ENCODE measurements at regions not wholly inside any gene's neighbourhood (a gene's known extent, or its start where the extent isn't known, plus 50 kb on each side); places are given as distances from the start of the nearest gene placed in this dataset.
"Not testable (repeated sequence)": the region's sequence is repeated elsewhere in the genome, so short reads cannot be mapped to it uniquely, and the experiment has no call there.

DNA sequence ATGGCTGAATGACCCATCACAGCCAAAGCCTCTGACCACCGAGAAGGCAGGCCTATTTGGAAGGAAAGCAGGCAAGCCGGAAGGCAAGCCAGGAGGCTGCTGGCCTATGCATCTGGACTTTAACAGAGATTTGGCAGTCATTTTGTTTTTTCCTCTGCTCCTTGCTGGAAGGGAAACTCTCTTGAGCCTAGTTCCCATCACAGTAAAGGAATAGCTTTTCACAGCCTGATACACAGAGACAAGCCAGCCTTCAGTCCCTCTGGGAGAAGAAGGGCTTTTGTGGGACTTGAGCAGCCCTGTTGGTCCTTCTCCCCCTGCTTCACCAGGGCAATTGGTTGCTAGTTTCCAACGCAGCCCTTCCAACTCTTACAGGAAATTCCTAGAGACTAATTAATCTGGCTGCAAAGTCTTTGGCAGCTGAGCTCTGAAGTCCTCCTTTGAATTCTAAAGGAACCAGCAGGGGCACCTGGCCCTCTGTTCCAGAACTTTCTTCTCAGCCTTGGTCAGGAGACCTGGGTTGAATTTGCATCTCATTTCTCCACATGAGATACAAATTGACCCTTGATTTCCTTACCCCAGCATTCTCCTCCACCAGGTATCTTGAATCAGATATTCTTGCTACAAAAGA lies 157.3 kb upstream of the EPB41L4A start:
- no peak for DNase-seq
- TF ChIP-seq POLR2A (IDR thresholded peaks at IDR 0.05; ENCODE audit: low read length) = no peak
- no peak for TF ChIP-seq GATA1 (IDR thresholded peaks at IDR 0.05; ENCODE audit: low read depth, low read length)

GRCh38 chr5:112579599-112580170 lies 158.0 kb upstream of the APC start:
- DNase-seq = no peak

DNA sequence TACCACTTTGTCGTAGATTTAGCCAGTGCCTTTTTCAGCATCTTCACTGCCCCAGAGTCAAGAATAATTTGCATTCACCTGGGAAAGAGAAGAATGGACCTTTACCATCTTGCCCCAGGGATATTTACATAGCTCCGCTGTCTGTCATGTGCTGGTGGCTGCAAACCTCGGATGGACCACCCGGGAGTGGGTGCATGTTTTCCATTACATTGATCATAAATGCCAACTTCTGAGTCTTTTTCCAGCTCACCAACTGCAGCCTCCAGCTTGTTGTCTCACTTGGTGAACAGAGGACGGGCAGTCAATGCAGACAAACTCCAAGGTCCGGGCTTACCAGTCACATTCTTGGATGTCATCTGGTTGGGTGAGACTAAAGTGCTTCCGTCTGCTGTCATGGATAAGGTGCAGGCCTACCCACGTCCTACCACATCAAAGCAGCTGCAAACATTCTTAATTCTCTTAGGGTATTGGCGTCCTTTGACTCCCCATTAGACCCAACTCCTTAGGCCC lies 155.8 kb upstream of the APC start:
- TF ChIP-seq GATA1 (IDR thresholded peaks at IDR 0.05; ENCODE audit: low read depth, low read length) (no peak), POLR2A (IDR thresholded peaks at IDR 0.05; ENCODE audit: low read length) (no peak)
- DNase-seq = no peak

More at GRCh38 chr5:112579599-112580170, 158.0 kb upstream of the APC start:
- TF ChIP-seq GATA1 (IDR thresholded peaks at IDR 0.05; ENCODE audit: low read depth, low read length) = no peak
- TF ChIP-seq POLR2A (IDR thresholded peaks at IDR 0.05; ENCODE audit: low read length) = no peak

DNA sequence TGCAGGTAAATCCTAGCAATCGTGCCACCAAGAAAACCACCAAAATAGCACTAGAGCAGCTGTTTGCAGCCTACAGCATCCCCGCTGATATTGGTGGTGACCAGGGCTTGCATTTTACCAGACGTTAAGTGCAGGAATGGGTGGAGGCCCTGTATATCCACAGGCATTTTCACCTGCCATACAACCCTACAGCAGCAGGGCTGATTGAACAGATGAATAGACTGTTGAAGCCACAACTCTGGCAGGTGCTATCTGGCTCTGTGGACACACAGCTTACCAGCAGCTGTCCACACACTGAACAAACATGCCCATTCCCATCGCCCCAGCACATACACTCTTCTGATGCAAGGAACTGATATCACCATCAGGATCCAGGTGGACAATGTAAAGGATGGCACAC lies 154.5 kb upstream of the APC start:
- TF ChIP-seq POLR2A (IDR thresholded peaks at IDR 0.05; ENCODE audit: low read length) (no peak), GATA1 (IDR thresholded peaks at IDR 0.05; ENCODE audit: low read depth, low read length) (no peak)
- DNase-seq = no peak

- TF ChIP-seq GATA1 (IDR thresholded peaks at IDR 0.05; ENCODE audit: low read depth, low read length) (no peak), POLR2A (IDR thresholded peaks at IDR 0.05; ENCODE audit: low read length) (no peak)
- DNase-seq = no peak
Observed at GRCh38 chr5:112584781-112585180, 152.9 kb upstream of the APC start.

DNA sequence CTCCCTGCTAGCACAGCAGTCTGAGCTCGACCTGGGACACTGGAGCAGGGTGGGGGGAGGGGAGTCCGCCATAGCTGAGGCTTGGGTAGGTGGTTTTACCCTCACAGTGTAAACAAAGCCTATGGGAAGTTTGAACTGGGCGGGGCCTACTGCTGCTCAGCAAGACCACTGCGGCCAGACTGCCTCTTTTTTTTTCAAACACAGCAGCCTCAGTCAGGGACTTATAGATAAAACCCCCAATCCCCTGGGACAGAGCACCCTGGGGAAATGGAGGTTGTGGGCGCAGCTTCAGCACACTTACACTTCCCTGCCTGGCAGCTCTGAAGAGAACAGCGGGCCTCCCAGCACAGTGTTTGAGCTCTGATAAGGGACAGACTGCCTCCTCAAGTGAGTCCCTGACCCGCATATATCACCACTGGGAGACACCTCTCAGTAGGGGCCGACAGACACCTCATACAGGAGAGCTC lies 151.1 kb upstream of the APC start:
- peak; percentile 34 to 72 for DNase-seq
- TF ChIP-seq GATA1 (IDR thresholded peaks at IDR 0.05; ENCODE audit: low read depth, low read length) (no peak), POLR2A (IDR thresholded peaks at IDR 0.05; ENCODE audit: low read length) (no peak)

GRCh38 chr5:112590858-112591257 lies 146.8 kb upstream of the APC start:
- DNase-seq = not testable (repeated sequence)

DNA sequence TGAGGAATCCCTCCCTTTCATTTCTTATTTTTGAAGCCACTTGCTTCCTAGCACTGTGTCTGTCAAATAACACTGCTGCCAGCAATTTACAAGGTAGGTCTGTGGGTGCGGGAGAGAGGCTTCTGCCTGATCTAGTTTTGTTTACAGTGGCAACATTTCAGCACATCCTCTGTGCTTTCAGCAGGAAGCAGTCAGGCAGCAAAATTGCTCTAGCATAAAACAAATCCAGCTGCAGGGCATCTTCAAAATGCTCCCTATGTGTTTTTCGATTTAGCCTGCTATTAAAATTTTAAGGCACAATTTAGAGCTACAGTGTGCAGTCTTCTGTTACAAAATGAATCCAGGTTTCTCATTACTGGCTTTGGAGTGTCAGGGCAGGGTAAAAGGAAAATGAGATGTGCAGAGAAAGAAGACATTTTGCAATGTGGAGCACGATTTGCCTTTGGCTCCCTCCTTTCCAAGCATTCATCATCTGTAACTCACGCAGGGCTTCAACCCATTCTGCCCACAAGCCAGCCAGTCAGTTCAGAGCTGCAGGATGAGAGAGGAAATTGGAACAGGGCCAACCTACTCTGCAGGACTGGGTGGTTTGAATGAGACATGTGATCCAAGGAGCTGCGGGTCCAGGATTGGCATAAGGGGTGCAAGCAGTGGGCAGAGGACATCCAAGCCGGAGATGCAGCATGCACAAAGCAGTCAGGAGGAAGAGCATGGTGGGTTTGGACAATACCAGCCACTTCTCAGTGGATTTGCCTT lies 143.4 kb upstream of the APC start:
- TF ChIP-seq POLR2A (IDR thresholded peaks at IDR 0.05; ENCODE audit: low read length) = no peak
- TF ChIP-seq GATA1 (IDR thresholded peaks at IDR 0.05; ENCODE audit: low read depth, low read length) = no peak
- no peak for DNase-seq

DNA sequence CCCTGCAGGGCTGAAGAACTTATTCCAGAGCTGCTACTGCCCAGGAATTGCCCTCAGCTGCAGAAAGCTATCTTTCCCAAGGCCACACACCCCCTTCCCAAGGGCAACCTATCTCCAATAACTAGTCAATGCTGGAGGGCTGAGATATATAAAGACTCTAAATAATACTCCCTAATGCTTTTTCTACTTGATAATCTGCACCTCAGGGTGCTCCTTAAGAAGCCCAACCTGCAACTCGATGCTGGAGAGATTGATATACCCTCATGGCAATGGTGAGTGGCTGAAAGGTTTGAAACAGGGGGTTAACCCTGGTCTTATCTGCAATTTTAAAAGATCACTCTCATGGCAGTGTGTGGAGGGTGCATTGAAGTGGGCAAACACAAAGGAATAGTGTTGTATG lies 142.7 kb upstream of the APC start:
- no peak for TF ChIP-seq POLR2A (IDR thresholded peaks at IDR 0.05; ENCODE audit: low read length)
- no peak for TF ChIP-seq GATA1 (IDR thresholded peaks at IDR 0.05; ENCODE audit: low read depth, low read length)
- no peak for DNase-seq

DNA sequence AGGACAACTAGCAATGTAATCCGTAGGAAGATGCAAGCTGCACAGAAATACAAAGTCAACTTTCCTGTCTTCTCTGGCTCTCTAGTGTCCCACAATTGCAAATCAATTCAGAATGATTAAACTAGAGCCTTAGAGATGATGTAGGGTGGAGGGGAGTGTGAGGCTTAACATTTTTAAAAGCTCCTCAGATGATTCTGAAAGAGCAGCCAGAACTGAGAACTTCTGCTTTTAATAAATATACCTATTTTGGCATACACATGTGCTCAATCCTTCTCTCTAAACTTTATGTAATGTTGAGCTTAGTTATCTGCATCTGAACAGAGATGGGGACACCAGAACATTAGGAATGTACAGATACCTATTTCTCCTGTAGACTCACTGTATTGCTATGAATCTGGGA lies 139.9 kb upstream of the APC start:
- TF ChIP-seq POLR2A (IDR thresholded peaks at IDR 0.05; ENCODE audit: low read length) (no peak), GATA1 (IDR thresholded peaks at IDR 0.05; ENCODE audit: low read depth, low read length) (no peak)
- no peak for DNase-seq

DNA sequence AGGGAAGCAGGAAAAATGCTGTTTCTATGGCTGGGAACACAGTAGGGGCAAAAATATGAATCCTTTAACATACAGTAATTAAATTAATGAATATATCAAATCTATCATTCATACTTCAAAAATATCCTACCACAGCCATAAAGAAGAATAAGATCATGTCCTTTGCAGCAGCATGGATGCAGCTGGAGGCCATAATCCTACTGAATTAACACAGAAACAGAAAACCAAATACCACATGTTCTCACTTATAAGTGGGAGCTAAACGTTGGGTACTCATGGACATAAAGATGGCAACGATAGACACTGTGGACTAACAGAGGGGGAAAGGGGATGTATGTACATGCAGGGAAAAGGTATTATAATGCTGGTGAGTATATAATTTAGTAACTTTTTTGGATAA lies 137.2 kb upstream of the APC start:
- not testable (repeated sequence) for DNase-seq

GRCh38 chr5:112604732-112605630 lies 132.7 kb upstream of the APC start:
- DNase-seq = peak; percentile 70 to 72
- TF ChIP-seq POLR2A (IDR thresholded peaks at IDR 0.05; ENCODE audit: low read length) (no peak), GATA1 (IDR thresholded peaks at IDR 0.05; ENCODE audit: low read depth, low read length) (no peak)

- TF ChIP-seq POLR2A (IDR thresholded peaks at IDR 0.05; ENCODE audit: low read length) (no peak), GATA1 (IDR thresholded peaks at IDR 0.05; ENCODE audit: low read depth, low read length) (no peak)
Observed at GRCh38 chr5:112608975-112609374, 128.7 kb upstream of the APC start.

GRCh38 chr5:112612663-112613062 lies 125.0 kb upstream of the APC start:
- TF ChIP-seq POLR2A (IDR thresholded peaks at IDR 0.05; ENCODE audit: low read length) = no peak
- no peak for TF ChIP-seq GATA1 (IDR thresholded peaks at IDR 0.05; ENCODE audit: low read depth, low read length)

More at GRCh38 chr5:112608975-112609374, 128.7 kb upstream of the APC start:
- DNase-seq = no peak

More at GRCh38 chr5:112612663-112613062, 125.0 kb upstream of the APC start:
- no peak for DNase-seq

All from erythroblast (primary cell).